Activated CD4-positive, CD25-positive, alpha-beta regulatory T cell (primary cell): ENCODE measurements at regions not wholly inside any gene's neighbourhood (a gene's known extent, or its start where the extent isn't known, plus 50 kb on each side); places are given as distances from the start of the nearest gene placed in this dataset.
"Not testable (repeated sequence)": the region's sequence is repeated elsewhere in the genome, so short reads cannot be mapped to it uniquely, and the experiment has no call there.

Experiments used
- DNase-seq, 4 experiments: peaks; one replicate each; lab custom pipeline; 2025; lab: John Stamatoyannopoulos, UW

DNA sequence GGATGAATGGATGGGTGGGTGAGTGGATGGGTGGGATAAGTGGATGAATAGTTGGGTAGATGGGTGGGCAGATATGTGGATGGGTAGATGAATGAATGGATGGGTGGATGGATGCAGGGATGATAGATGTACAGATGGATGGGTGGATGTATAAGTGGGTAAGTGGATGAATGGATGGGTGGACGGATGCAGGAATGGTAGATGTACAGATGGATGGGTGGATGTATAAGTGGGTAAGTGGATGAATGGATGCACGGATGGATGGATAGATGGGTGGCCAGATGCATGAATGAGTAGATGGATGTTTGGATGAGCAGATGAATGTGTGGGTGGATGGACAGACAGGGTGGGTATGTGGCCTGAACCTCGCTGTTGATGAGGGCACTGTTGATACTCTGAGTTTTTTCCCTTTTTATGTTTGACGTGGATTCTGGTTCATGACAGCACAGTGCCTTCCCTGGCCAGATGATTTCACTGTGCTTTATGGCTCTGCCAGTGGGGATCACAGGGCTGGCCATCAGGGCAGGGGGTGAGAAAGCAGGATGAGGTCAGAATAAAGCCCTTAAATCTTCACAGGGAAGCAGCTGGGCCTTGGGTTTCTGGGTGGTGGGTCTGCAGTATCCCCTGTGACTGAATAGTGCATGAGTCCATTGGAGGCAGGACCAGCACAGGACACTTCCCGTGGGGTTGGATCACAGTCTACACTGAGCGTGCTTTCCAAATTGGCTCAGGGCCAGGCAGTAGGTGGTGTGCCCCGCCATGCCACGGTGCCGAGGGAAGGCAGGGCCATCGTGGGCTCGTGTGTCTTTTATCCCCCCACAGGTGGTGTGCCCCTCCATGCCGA, 213.2 kb downstream of the BANP start:
- DNase-seq: not testable (repeated sequence)

DNA sequence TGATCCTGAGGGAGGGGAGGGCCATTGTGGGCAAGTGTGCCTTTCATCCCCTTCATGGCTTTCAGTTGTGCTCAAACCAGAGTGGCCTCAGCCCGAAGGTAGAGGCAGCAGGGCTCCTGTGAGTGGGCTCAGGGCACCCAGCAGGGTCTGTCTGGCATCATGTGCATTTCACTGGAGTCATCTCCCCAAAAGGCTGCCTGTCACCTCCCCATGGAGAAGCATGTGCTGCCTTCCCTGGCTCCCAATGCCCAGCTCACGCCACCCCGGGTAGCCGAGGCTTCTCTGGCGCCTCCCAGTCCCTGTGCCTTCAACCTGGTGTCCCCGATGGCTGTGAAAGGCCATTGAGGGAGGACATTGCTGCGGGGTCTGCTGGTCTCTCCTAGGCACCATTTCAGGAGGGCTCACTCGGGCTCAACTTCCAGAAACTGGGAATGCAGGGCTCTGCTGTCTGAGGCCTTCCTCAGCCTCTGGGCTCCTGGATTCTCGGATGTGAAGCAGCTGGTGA, 213.9 kb downstream of the BANP start:
- DNase-seq: not testable (repeated sequence)

DNA sequence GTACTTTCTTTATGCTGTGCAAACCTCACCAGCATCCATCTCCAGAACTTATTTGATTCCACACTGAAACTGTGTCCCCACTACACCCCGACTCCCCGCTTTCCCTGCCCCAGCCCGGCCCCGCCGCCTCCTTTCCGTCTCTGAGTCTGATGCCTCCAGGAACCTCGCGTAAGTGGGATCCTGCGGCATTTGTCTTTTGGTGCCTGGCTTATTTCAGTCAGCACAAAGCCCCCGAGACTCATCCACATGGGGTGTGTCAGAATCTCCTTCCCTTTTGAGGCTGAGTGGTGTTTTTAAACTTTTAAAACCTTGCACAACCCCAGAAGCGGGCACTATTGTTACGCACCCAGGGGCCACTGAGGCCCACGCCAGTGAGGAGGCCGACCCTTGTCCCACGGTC, 214.4 kb downstream of the BANP start:
- DNase-seq: not testable (repeated sequence)

DNA sequence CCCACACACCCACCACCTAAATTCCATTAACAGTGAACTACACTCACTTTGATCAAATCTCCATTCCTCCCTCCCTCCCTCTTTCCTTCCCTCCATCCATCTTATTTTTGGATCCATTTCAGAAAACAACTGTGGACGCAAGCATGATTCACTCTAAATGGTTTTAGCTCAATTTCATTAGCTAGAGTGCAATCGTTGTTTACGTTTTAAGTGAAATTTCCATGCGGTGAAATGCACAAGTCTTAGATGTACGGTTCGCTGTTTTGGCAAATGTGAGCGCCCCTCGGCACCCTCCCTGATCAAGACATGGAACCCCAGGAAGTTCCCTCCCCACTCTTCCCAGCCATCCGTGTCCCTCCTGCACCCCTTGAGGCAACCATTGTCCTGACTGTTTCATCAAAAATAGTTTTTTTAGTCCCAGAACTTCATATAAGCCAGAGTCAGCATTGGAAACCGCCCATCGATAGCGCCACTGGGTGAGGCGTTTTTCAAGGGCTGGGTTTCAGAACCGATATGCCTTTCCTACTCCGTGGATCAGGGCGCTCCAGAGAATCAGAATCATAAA, 215.1 kb downstream of the BANP start:
- not testable (repeated sequence) for DNase-seq

DNA sequence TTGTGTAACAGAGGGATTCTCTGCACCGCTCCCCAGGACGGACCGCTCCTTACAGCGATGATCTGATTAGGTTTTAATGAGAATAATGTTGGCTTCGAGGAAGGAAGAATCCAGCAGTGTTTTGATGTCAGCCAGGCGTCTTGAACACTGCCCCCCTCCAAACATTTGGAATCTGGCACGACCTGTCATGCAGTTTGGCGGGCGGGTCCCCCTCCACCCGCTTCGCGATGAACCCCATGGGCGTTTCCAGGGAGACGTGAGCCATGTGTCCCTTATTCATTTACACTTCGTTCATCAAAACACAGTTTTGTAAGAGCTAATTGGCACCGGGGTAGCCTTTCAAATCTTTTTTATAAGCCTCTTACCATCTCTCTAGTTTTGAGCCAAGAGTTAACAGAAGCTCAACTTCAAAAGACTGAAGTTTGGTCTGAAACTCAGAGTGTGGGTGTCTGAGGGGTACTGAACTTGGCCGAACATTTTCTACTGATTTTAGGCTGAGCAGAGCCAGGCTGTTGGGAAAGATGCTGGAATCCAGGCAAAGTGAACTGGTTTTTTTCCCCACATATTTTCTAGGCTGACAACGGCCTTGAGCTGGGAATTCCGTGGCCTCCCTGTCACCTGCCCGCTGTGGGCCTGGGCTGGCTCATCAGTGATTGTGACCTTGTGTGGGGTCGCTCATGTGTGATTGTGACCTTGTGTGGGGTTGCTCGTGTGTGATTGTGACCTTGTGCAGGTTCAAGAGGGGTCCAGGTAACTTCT, 214.8 kb upstream of the ZNF469 start:
- DNase-seq: not testable (repeated sequence)

DNA sequence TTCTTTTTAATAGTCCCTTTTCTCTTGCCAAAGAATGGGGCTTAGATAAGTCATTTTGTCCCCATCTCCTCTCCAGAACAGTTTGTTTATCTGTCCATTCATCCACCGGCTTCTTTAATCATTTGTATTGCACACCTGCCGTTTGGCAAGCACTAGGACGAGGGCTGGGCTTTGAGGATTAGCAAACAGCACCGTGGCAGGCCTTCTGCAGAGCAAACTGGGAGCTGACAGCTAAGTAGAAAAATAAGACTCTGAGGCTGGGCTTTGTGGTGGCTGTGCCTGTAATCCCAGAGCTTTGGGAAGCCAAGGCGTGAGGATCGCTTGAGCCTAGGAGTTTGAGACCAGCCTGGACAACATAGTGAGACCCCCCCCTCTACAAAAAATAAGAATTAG, 214.2 kb upstream of the ZNF469 start:
- DNase-seq: not testable (repeated sequence)

DNA sequence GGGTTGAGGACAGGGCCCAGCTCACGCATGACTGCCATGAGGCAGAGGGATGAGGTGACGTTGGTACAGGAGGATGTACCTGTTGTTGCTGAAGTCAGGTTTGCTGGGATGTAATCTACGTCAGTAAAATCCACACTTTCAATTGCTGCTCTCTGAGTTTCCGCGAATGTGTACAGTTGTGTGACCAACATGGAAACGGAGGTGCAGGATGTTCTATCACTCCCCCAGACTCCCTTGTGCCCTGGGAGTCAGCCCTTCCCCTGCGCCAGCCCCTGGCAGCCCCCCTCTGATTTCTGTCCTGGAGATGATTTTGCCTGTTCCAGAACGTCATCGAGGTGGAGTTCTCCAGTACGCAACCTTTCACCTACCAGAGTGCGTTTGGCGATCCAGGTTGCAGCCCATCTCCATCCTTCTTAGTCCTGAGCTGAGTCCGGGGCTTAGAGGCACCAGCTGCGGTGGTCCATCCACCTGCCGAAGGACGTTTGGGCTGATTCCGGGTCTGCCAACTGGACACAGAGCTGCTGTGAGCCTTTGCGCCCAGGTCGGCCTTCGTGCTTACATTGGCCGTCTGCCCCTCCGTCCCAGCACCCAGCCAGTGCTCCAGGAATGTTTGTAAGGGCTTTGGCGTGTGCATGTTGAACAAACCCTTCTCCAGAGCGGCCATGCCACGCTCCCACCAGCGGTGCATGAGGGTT, 213.5 kb upstream of the ZNF469 start:
- DNase-seq: not testable (repeated sequence)

DNA sequence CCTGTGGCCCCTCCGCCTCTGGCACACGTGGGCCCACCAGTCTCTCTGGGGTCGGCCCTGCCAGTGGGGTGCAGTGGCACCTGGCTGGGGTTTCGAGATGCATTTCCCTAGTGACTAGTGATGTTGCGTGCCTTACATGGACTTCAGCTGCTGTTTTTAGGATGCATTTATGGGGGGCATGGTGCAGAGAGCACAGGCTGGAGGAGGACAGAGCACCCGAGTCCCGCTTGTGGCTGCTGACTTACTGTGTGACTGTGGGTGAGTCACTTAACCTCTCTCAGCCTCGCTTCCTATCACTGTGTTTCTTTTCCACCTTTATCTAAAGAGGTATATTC, 213.0 kb upstream of the ZNF469 start:
- not testable (repeated sequence) for DNase-seq

DNA sequence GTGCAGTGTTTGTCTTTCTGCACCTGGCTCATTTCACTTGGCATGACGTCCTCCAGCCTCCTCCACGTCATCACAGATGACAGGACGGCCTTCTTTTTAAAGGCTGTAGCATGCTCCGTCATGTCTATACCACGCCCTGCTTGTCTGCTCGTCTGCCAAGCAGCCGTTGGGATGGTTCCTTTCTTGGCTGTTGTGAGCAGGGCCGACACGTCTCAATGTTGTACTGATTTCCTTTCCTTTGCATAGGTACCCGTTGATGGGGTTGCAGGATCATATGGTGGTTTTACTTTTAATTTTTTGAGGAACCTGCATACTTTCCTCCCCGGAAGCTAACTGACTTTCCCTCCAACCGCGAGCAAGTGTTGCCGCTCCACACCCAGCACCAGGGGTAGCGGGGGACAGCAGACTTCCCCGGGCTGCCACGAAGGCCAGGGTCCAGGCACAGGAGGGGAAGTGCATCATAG, 212.2 kb upstream of the ZNF469 start:
- no peak for DNase-seq

DNA sequence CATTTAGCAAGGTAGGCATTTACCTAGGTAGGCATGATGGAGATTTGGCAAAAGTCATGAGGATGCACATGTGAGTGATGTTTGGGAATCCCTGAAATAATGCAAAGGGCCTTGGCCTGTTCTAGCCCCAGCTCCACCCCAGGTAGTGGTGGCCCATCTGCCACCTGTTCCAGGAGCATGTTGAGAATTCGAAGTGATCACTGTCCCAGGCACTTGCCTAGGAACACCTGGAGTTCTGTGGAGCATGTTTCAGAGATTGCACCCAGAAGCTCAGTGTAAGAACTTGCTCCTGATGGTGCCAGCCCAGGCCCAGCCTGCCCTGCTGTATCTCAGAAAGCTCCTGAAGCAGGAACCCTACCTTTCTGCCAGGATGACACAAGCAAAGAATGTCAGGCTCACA, 211.6 kb upstream of the ZNF469 start:
- not testable (repeated sequence) for DNase-seq

DNA sequence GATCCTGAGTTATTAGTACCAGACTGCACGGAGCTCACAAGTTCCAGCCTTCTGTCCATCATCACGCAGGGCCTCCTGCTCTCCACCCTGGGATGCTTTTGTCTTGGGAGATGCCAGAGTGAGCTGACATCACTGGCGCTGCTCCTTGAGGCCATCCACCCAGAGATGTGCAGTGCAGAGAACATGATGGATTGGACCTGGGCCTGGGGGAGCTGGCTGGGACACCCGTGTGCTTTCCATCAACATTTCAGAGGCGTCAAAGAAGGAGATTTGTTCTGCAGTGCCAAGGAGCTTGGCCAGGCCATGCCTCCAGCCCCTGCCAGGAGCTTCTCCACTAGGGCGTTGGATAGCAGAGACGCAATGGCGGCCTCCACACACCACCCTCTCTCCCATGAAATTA, 206.6 kb upstream of the ZNF469 start:
- DNase-seq: not testable (repeated sequence)

DNA sequence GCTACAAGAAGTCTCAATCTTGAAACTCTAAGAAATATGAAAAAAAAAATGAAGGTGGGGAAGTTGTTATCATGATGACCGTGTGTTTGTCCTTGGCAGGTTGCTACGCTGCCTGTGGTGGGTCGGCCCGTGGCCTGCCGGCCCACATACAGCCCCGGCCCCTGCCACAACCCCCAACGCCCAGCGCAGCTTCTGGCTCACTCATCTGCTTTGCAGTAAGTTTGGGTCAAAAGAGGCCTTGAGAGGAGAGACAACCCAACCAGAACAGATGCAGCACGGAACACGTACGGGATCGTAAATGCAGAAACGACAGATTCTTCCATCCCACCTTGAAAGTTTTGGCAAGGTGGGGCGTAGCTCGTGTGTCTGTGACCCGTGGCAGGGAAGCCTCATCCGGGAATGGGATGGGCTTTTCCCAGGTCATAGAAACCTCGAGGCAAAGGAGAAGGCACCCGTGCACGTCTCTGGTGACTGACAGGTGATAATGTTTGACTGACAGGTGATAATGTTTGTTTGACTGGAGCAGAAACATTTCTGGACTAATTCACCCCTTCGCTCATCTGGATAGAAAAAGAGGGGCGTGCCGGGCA, 206.1 kb upstream of the ZNF469 start:
- DNase-seq: not testable (repeated sequence)

DNA sequence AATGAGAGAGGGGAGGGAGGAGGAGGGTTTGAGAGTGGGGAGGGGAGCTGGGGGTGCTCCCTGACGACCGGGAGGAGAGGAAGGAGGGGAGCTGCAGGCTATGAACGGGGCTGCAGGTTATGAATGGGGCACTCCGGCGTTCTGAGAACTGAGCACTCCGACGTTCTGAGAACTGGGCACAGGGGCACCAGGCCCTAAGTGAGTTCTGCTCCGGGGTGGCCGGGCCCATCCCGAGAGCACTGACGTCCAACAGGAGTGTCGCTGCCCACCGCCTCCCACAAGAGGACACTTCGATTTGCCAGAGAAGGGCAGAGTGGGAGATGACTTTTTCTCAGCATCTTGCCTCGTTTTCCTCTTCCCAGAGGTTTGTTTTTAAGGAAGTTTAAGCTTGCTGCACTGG, 204.5 kb upstream of the ZNF469 start:
- not testable (repeated sequence) for DNase-seq

DNA sequence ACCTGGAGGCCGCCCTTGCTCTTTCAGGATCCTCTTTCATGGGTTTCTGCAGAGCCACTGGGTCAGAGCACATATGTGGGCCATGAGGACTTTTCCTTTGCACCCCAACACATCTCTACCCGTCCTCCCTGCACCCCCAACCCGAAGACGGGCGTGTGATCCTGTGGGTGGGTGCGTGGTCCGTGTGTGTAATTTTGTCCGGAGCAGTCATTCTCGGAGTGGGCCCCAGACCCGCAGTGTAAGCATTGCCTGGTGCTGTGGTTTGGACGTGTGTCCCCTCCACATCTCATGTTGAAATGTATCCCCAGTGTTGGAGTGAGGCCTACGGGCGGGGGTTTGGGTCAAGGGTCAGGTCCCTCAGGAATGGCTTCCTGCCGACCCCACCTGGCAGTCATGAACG, 203.9 kb upstream of the ZNF469 start:
- not testable (repeated sequence) for DNase-seq

DNA sequence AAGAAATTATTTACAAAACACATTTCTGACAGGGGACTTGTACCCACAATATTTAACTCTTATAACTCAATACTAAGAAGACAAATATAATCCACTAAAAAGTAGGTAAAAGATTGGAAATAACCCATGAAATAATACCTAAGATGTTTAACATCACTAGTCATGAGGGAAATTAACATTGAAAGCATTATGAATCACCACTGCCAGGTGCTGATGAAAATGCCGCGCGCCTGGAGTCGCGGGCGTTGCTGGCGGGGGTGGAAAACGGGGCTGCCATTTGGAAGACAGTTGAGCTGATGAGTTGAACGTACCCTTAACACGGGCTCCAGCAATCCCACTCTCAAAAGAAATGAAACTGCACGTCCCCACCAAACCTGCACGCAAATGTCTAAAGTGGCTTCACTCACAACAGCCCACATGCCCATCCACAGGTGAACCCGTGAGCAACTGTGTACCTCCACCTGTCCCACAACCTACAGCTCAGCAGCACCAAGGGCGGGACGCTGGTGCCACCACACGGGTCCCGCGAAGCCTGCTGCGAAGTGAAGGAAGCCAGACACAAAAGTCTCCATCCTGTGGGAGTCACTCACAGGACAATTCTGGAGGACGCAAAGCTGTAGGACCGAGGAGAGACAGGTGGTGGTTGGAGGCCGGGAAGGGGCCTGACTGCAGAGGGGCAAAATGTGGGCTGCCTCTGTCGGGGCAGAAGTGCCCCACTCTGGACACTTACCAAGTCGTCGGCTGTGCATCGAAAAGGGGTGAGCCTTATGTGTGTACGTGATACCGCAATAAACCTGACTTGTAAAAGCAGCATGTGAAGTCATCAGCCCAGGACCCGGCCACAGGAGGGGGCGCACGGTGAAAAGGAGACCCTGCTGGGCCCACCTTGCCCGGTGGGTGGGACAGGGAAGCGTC, 199.5 kb upstream of the ZNF469 start:
- not testable (repeated sequence) for DNase-seq

DNA sequence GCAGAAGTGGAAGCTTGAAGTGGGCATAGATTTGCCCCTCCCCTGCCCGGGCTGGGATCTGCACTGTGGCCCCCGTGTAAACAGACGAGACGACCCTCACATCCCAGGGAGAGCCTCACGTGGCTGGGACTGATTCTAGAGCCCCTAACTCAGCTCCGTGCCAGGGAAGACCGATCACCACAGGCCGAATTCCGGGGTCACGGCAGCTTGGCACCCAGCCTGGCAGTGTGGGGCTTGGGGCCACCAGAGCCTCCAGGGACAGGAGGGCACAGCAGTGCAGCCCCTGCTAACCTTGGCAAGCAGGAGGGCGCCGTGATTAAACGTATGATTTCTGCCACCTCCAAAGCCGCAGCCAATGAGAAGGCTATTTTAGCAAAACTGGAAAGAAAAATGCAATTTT, 198.7 kb upstream of the ZNF469 start:
- not testable (repeated sequence) for DNase-seq

DNA sequence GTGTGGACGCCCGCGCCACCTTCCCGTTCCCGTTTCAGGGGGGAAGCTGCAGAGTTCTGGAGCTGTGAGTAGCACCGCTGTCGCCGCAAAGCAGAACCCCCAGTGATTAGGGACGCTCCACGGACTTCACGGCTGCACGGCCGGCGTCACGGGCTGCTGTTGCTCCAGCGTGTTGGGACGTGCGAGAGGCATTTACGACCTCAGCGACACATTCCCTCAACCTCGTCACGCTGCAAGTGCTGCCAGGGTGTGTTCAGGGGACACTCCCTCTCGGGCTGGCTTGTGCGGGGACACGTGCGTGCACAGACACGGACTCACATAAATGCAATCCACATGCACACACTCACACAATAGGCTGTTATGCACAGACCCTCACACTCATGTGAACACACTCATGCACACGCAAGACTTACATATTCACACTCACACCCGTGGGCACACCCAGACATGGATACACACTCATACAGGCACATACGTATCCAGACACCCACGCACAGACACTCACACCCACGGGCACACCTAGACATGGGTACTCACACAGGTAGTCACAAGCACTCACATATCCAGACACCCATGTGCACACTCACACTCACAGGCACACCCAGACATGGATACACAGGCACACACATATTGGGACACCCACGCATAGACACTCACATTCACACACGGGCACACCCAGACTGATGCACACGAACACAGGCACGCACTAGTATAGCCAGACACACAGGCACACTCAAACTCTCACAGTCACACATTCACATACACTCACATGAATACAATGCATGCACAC, 198.0 kb upstream of the ZNF469 start:
- not testable (repeated sequence) for DNase-seq

DNA sequence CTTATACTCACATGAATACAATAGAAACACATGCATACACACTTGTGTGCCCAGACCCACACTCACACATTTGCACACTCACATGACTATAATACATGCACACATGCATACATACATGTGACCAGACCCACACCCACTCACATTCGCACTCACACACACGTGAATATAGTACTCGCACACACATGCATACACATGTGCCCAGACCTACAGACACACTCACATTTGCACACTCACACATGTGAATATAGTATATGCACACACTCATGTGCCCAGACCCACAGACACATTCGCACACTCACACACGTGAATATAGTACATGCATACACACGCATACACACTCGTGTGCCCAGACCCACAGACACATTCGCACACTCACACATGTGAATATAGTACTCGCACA, 197.4 kb upstream of the ZNF469 start:
- DNase-seq: not testable (repeated sequence)
